ENCODE measurements at regions not wholly inside any gene's neighbourhood (a gene's known extent, or its start where the extent isn't known, plus 50 kb on each side); places are given as distances from the start of the nearest gene placed in this dataset.

DNA sequence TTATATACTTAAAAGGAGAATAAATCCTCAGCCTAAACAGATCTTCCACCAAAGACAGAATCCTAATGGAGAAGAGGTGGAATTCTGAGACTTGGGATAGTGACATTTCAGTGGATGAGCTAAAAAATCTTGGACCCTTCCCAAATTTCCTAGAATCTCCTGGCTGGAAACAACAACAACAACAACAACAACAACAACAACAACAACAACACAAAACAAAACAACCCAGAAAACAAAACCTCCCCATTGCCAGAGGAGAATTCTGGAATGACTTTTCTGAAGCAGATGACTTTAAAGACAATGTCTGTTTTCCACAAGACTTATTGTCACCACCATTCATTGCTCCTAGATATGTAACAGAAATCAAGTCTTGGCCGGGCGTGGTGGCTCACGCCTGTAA is 322.1 kb downstream of the ARL4A start:
- TF ChIP-seq, protein P1, sequence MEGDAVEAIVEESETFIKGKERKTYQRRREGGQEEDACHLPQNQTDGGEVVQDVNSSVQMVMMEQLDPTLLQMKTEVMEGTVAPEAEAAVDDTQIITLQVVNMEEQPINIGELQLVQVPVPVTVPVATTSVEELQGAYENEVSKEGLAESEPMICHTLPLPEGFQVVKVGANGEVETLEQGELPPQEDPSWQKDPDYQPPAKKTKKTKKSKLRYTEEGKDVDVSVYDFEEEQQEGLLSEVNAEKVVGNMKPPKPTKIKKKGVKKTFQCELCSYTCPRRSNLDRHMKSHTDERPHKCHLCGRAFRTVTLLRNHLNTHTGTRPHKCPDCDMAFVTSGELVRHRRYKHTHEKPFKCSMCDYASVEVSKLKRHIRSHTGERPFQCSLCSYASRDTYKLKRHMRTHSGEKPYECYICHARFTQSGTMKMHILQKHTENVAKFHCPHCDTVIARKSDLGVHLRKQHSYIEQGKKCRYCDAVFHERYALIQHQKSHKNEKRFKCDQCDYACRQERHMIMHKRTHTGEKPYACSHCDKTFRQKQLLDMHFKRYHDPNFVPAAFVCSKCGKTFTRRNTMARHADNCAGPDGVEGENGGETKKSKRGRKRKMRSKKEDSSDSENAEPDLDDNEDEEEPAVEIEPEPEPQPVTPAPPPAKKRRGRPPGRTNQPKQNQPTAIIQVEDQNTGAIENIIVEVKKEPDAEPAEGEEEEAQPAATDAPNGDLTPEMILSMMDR (IDR thresholded peaks at IDR 0.05; ENCODE audit: low read depth, low read length, missing input control) = no peak
- no peak for TF ChIP-seq YY1 (IDR thresholded peaks at IDR 0.05)

All from liver (tissue), 2 donors.